LNCAP (cell line): ENCODE measurements at regions not wholly inside any gene's neighbourhood (a gene's known extent, or its start where the extent isn't known, plus 50 kb on each side); places are given as distances from the start of the nearest gene placed in this dataset.

Source experiments
- CTCF ChIP-seq: fragments of 450-650 bp; IDR thresholded peaks from 2 replicates; pipeline ENCODE4 v1.5.1; 2017; ENCODE audit warnings: mild to moderate bottlenecking

GRCh38 chr19:33916792-33917191 lies 120.1 kb downstream of the KCTD15 start:
- TF ChIP-seq CTCF = no peak

DNA sequence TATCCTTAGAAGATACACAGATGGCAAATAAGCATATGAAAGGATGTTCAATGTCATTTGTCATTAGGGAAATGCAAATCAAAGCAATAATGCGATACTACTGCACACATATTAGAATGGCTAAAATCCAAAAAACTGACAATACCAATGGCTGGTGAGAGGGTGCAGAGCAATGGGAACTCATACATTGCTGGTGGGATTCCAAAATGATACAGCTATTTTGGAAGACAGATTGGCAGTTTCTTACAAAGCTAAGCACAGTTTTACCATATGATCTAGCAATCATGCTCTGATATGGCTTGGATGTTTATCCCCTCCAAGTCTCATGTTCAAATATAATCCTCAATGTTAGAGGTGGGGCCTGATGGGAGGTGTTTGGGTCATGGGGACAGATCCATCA lies 122.6 kb downstream of the KCTD15 start:
- no peak for TF ChIP-seq CTCF

DNA sequence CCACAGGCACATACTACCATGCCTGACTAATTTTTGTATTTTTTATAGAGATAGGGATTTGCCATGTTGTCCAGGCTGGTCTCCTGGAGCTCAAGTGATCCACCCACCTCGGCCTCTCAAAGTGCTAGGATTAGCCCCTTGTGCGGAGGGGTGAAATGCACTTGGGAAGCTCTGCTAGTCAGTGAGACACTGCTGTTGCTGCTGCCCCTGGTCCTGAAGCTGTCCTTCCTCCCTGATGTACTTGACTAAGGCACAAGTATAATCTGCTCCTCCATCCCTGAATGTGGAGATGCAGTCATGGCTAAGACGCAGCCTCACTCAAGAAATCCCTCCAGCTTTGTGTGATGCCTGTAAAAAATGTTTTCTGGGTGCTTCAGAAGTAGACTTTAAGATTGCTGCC lies 124.5 kb downstream of the KCTD15 start:
- no peak for TF ChIP-seq CTCF

- TF ChIP-seq CTCF = no peak
These were observed 129.6 kb downstream of the KCTD15 start for GRCh38 chr19:33926306-33926705.

DNA sequence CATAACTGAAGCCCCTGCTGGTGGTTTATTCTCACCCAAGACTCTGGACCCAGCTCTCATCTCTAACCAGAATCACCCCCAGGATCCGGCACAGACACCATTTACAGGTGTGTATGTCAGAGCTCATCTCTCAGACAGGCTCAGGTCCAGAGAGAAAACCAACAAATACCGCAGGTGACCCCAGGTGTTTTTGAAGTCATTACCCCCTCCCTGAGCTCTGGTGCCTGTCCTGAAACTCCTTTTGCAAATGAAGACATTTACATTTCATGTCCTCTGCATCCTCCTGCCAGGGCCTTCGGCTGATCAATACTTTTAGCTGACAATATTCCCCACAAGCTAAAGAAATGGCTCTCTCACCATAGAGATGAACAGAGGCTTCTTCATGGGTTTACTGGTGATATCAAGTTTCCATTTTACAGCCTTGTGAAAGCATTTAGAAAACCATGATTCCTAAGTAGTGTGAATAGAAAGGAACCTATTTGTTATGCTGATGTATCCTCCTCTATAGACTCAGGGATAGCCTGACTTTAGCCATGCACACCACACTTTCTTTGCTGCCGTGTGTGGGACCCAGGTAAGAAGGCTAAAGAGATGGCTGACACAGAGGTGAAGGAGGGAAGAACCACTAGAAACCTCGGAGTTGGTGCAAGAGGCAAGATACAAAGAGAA lies 131.3 kb downstream of the KCTD15 start:
- no peak for TF ChIP-seq CTCF

DNA sequence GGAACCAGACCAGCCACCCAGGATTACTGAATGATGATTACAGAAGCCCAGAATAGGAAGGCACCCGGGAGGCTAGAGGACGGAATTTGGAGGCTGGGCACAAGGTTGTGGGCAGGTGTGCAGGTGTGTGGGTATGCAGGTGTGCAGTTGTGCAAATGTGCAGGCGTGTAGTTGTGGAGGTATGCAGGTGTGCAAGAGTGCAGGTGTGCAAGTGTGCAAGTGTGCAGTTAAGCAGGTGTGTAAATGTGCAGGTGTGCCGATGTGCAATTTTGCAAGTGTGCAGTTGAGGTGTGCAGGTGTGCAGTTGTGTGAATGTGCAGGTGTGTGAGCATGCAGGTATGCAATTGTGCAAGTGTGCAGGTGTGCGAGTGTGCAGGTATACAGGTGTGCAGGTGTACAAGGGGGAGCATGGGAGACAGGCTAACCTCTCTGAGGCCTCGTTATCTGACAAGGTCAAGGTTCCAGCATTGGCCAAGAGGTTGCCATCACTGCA lies 131.8 kb downstream of the KCTD15 start:
- TF ChIP-seq CTCF = no peak

DNA sequence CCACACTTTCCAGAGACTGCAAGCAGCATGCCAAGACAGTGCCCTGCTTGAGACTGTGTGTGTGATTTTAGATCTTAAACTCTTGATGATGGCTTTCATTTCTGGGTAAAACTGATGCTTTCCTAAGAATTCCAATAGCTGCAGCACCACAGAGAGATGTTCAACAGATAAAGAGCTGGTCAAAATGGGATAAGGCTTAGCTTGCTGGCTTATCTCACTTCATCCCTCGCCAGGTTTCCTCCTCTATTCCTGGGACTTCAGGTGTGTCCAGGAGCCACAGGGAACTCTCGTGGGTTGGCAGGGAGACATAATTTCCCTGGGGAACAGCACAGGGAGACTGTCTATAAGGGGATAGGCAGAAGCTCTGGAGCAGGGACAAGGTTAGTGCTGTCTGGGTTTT lies 137.3 kb downstream of the KCTD15 start:
- no peak for TF ChIP-seq CTCF

DNA sequence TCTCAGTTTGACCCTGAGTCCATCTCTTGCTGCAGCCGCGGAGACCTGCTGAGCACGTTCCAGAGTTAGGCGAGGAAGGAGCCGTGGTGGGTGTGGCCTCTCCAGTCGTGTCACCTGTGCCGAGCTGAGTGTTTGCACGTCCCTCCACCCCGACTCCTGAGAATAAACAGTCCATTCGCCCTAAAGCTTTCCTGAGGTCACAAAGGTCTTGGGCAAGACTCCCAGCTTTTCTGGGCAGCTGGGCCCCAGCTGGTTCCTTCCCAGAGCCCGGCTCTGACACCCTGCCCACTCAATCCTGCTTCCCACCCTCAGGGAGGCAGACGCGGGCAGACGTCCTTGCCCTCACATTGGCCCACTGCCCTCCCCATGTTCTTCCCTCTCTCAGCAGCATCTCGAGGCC lies 142.2 kb downstream of the KCTD15 start:
- no peak for TF ChIP-seq CTCF
